H1 (cell line): ENCODE measurements at regions not wholly inside any gene's neighbourhood (a gene's known extent, or its start where the extent isn't known, plus 50 kb on each side); places are given as distances from the start of the nearest gene placed in this dataset.

Experiments
- ZNF274 ChIP-seq: IDR thresholded peaks from 2 replicates; pipeline ENCODE4 v1.7.0; 2012; ENCODE audit warnings: low read length, borderline replicate concordance; ENCODE audit errors: extremely low read depth

GRCh38 chrX:65587616-65588526 lies 53.3 kb upstream of the LAS1L start (continued):
- TF ChIP-seq ZNF274 = no peak
